IMR-90 (cell line): ENCODE measurements at regions not wholly inside any gene's neighbourhood (a gene's known extent, or its start where the extent isn't known, plus 50 kb on each side); places are given as distances from the start of the nearest gene placed in this dataset.

Experiments used
- CEBPB ChIP-seq: IDR thresholded peaks from 2 replicates; pipeline ENCODE4 v1.6.1; 2012; ENCODE audit warnings: low read depth, low read length, improper control_type of control experiment
- CHD1 ChIP-seq: IDR thresholded peaks from 2 replicates; pipeline ENCODE4 v1.6.1; 2012; ENCODE audit warnings: low read depth, low read length, improper control_type of control experiment
- CTCF ChIP-seq: conservative IDR thresholded peaks from 2 replicates; pipeline ENCODE4 v1.5.1; 2012; ENCODE audit warnings: mild to moderate bottlenecking, low read depth, low read length, improper control_type of control experiment
- ELK1 ChIP-seq: fragments of 150-350 bp; IDR thresholded peaks from 2 replicates; pipeline ENCODE4 v1.6.1; 2016; ENCODE audit warnings: low read depth, mild to moderate bottlenecking, low read length, moderate library complexity, borderline replicate concordance
- FOS ChIP-seq: fragments of 150-350 bp; IDR thresholded peaks from 2 replicates; pipeline ENCODE4 v1.6.1; 2016; ENCODE audit warnings: low read depth, low read length
- POLR2A ChIP-seq: IDR thresholded peaks from 2 replicates; pipeline ENCODE4 v1.6.1; 2012; ENCODE audit warnings: mild to moderate bottlenecking, low read depth, low read length

- no peak for TF ChIP-seq CTCF
- TF ChIP-seq FOS: no peak
- no peak for TF ChIP-seq POLR2A
- no peak for TF ChIP-seq CEBPB
- no peak for TF ChIP-seq ELK1
- no peak for TF ChIP-seq CHD1
Observed at GRCh38 chr5:164972973-164973372, 1467.6 kb downstream of the MAT2B start.
